Activated CD4-positive, alpha-beta T cell treated with anti-CD3 and anti-CD28 coated beads for 24 hours (primary cell): ENCODE measurements at regions not wholly inside any gene's neighbourhood (a gene's known extent, or its start where the extent isn't known, plus 50 kb on each side); places are given as distances from the start of the nearest gene placed in this dataset.

Experiments used
- DNase-seq, 2 donors: peaks; one replicate each; pipeline ENCODE4 v3.0.0-alpha.2; 2020; ENCODE audit warnings: low read depth in 2 of 2

- no peak for DNase-seq
Measured at GRCh38 chr3:34183114-34183513, 384.7 kb downstream of the PDCD6IP start.

- no peak for DNase-seq
Measured at GRCh38 chr3:34183611-34184340, 385.3 kb downstream of the PDCD6IP start.

GRCh38 chr3:34185301-34185700, 386.9 kb downstream of the PDCD6IP start:
- no peak for DNase-seq

GRCh38 chr3:34189133-34189532, 390.7 kb downstream of the PDCD6IP start:
- DNase-seq: no peak

- no peak for DNase-seq
Measured at GRCh38 chr3:34196914-34197313, 398.5 kb downstream of the PDCD6IP start.

GRCh38 chr3:34198309-34198708, 399.9 kb downstream of the PDCD6IP start:
- no peak for DNase-seq

GRCh38 chr3:34200576-34200975, 402.1 kb downstream of the PDCD6IP start:
- DNase-seq: no peak

GRCh38 chr3:34202975-34203374, 404.5 kb downstream of the PDCD6IP start:
- no peak for DNase-seq

GRCh38 chr3:34203386-34203785, 405.0 kb downstream of the PDCD6IP start:
- no peak for DNase-seq

- no peak for DNase-seq
Measured at GRCh38 chr3:34207002-34207401, 408.6 kb downstream of the PDCD6IP start.

- DNase-seq: no peak
Measured at GRCh38 chr3:34207806-34208205, 409.4 kb downstream of the PDCD6IP start.

- DNase-seq: no peak
Measured at GRCh38 chr3:34212175-34212574, 413.7 kb downstream of the PDCD6IP start.

GRCh38 chr3:34212656-34213055, 414.2 kb downstream of the PDCD6IP start:
- DNase-seq: no peak

GRCh38 chr3:34213478-34213877, 415.0 kb downstream of the PDCD6IP start:
- no peak for DNase-seq

GRCh38 chr3:34216711-34217335, 418.4 kb downstream of the PDCD6IP start:
- no peak for DNase-seq

- DNase-seq: no peak
Measured at GRCh38 chr3:34218706-34219385, 420.4 kb downstream of the PDCD6IP start.

- no peak for DNase-seq
Measured at GRCh38 chr3:34219556-34219955, 421.1 kb downstream of the PDCD6IP start.

GRCh38 chr3:34225821-34226366, 427.5 kb downstream of the PDCD6IP start:
- DNase-seq: no peak

GRCh38 chr3:34229876-34230275, 431.4 kb downstream of the PDCD6IP start:
- no peak for DNase-seq

- no peak for DNase-seq
Measured at GRCh38 chr3:34235096-34235495, 436.7 kb downstream of the PDCD6IP start.

GRCh38 chr3:34237946-34238345, 439.5 kb downstream of the PDCD6IP start:
- DNase-seq: no peak

- DNase-seq: no peak
Measured at GRCh38 chr3:34238407-34238806, 440.0 kb downstream of the PDCD6IP start.

GRCh38 chr3:34239287-34239686, 440.9 kb downstream of the PDCD6IP start:
- DNase-seq: no peak
